B cell (primary cell): ENCODE measurements at regions not wholly inside any gene's neighbourhood (a gene's known extent, or its start where the extent isn't known, plus 50 kb on each side); places are given as distances from the start of the nearest gene placed in this dataset.

Experiments used
- ATAC-seq: fragments of 200-7000 bp; cut with Tn5 transposase; one replicate; pipeline ENCODE4 v1.10.0; 2021; ENCODE audit warnings: low read depth, mild to moderate bottlenecking, moderate number of reproducible peaks, moderate library complexity
- CTCF ChIA-PET: fragments of 350-600 bp; sonication (Branson Sonifier 250); formaldehyde crosslinking; loops from one replicate; lab custom pipeline; 2021; ENCODE audit warnings: antibody characterized with exemption, inconsistent platforms; lab: Charles Lee
- POLR2A ChIA-PET: fragments of 350-600 bp; sonication (Branson Sonifier 250); formaldehyde crosslinking; loops from one replicate; lab custom pipeline; 2021; ENCODE audit warnings: antibody characterized with exemption; lab: Charles Lee
- DNase-seq: peaks from one replicate; pipeline ENCODE4 v3.0.0; 2013
- H2AFZ ChIP-seq: 2 replicates; pipeline ENCODE4 v1.6.1; 2012; ENCODE audit warnings: mild to moderate bottlenecking, low read depth, low read length; ENCODE audit not compliant: insufficient read depth, poor library complexity, severe bottlenecking
- H3K27ac ChIP-seq, 2 donors: 1 replicate in 1 of 2; 2 replicates in 1 of 2; pipeline ENCODE4 v1.5.1; 2012 to 2013; ENCODE audit warnings: low read length in 2 of 2, mild to moderate bottlenecking in 2 of 2, moderate library complexity in 1 of 2
- H3K27me3 ChIP-seq, 4 experiments: fragments of 200-600 bp in 1 of 4; sonication (generic) in 1 of 4; replicated peaks in 1 of 4; 1 replicate in 2 of 4; 2 replicates in 2 of 4; pipeline versions ENCODE4 v1.6.1 to v1.7.0; 2013 to 2016; ENCODE audit warnings: low read length in 3 of 4, mild to moderate bottlenecking in 2 of 4, mixed read lengths in 1 of 4, moderate library complexity in 1 of 4; ENCODE audit not compliant: insufficient read depth in 4 of 4, control insufficient read depth in 3 of 4; ENCODE audit errors: control extremely low read depth in 1 of 4
- H3K36me3 ChIP-seq, 2 experiments: replicated peaks in 1 of 2; 1 replicate in 1 of 2; 2 replicates in 1 of 2; pipeline versions ENCODE4 v1.6.1 to v1.7.1; 2013; ENCODE audit warnings: low read length in 1 of 2; ENCODE audit not compliant: insufficient read depth in 2 of 2, control insufficient read depth in 1 of 2; ENCODE audit errors: control extremely low read depth in 1 of 2, extremely low read depth in 1 of 2
- H3K4me1 ChIP-seq, 2 donors: fragments of 200-600 bp in 1 of 2; sonication (generic) in 1 of 2; 1 replicate in 1 of 2; 2 replicates in 1 of 2; pipeline versions ENCODE4 v1.5.1 to v1.6.1; 2013 to 2017; ENCODE audit warnings: low read length in 2 of 2; ENCODE audit not compliant: control insufficient read depth in 2 of 2, insufficient read depth in 2 of 2
- H3K4me2 ChIP-seq: replicated peaks from 2 replicates; pipeline ENCODE3; 2012; ENCODE audit warnings: mild to moderate bottlenecking, low read depth, low read length; ENCODE audit not compliant: poor library complexity, severe bottlenecking
- H3K4me3 ChIP-seq, 5 experiments: fragments of 200-600 bp in 1 of 5; sonication (generic) in 1 of 5; 1 replicate in 3 of 5; 2 replicates in 2 of 5; pipeline versions ENCODE4 v1.5.1 to v1.7.0; 2011 to 2016; ENCODE audit warnings: low read length in 4 of 5, mild to moderate bottlenecking in 4 of 5, low read depth in 2 of 5, control low read depth in 1 of 5, moderate library complexity in 1 of 5; ENCODE audit not compliant: insufficient read depth in 1 of 5; ENCODE audit errors: control extremely low read depth in 1 of 5, extremely low read depth in 1 of 5
- H3K79me2 ChIP-seq: fragments of 200-600 bp; sonication (generic); one replicate; pipeline ENCODE4 v1.6.0; 2016; ENCODE audit warnings: low read length; ENCODE audit not compliant: control insufficient read depth, insufficient read depth
- H3K9ac ChIP-seq: fragments of 200-600 bp; sonication (generic); 2 replicates; pipeline ENCODE4 v1.6.1; 2017; ENCODE audit warnings: mild to moderate bottlenecking, low read length, moderate library complexity
- H3K9me3 ChIP-seq, 3 donors: one replicate each; pipeline versions ENCODE4 v1.6.1 to v1.7.1; 2013; ENCODE audit warnings: low read length in 2 of 3; ENCODE audit not compliant: control insufficient read depth in 2 of 3, insufficient read depth in 1 of 3; ENCODE audit errors: control extremely low read depth in 1 of 3
- H4K20me1 ChIP-seq: 2 replicates; pipeline ENCODE4 v1.6.0; 2012; ENCODE audit warnings: mild to moderate bottlenecking, low read length; ENCODE audit not compliant: insufficient read depth, control insufficient read depth, poor library complexity, severe bottlenecking
- H3K27ac Mint-ChIP-seq: one replicate; pipeline ENCODE4 v1.8.0; 2021; ENCODE audit warnings: mixed read lengths
- H3K27me3 Mint-ChIP-seq: one replicate; pipeline ENCODE4 v1.8.0; 2021; ENCODE audit warnings: mixed read lengths
- H3K4me1 Mint-ChIP-seq: one replicate; pipeline ENCODE4 v1.8.0; 2021; ENCODE audit warnings: mixed read lengths
- H3K4me3 Mint-ChIP-seq: one replicate; pipeline ENCODE4 v1.8.0; 2021; ENCODE audit warnings: mixed read lengths
- H3K9me3 Mint-ChIP-seq: one replicate; pipeline ENCODE4 v1.8.0; 2022; ENCODE audit warnings: mixed read lengths; ENCODE audit not compliant: insufficient read depth
- CTCF ChIP-seq: fragments of 200-600 bp; IDR thresholded peaks from one replicate; pipeline ENCODE4 v1.8.0; 2022; ENCODE audit warnings: antibody characterized with exemption, mild to moderate bottlenecking
- EZH2 ChIP-seq: IDR thresholded peaks from 2 replicates; pipeline ENCODE4 v1.6.1; 2012; ENCODE audit warnings: borderline replicate concordance, low read depth, mild to moderate bottlenecking, moderate library complexity, low read length; ENCODE audit not compliant: insufficient read depth, poor library complexity, severe bottlenecking
- WGBS: methylation state at CpG from one replicate; pipeline ENCODE4 v1.1.5; 2013; ENCODE audit warnings: missing lambda C conversion rate; ENCODE audit not compliant: insufficient coverage; 5-methylcytosine and 5-hydroxymethylcytosine counted together
- intact Hi-C: fragments of 100-400 bp; cut with micrococcal nuclease; formaldehyde crosslinking; loops from one replicate; pipeline ENCODE4 v1.10.0; 2022

DNA sequence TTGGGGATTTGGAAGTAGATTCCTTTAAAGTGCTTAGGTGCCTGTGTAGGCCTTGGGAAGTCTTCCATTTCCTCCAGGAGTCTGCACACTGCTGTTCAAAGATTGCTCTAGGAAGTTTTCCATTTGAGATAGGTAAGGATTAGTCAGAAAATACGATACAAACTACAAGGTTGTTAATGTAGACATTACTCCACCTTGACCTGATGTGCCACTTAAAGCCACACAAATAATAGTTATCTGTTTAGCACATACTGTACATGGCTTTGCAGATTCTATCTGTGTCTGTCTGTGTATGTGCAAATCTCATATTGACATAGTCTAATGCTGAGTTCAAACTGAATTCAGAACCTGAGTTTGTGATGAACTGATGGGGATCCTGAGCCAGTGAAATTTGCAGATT, 118.4 kb downstream of the RHOU start:
- Histone ChIP-seq H3K9ac (no peak overlapping the region), H3K4me3 (no peak overlapping the region), H4K20me1 (no peaks in the 10 kb centered on the region), H3K27me3 (no peaks in the 10 kb centered on the region), H3K4me2 (no peak overlapping the region), H3K27ac (no peak overlapping the region), H3K4me1 (peaks cover 5 to 15% of the 10 kb centered on the region in 2 donors), H3K36me3 (no peaks in the 10 kb centered on the region), H3K9me3 (peaks cover 0 to 4% (median 0%) of the 10 kb centered on the region in 3 donors), H3K79me2 (no peaks in the 10 kb centered on the region), H2AFZ (no peak overlapping the region)
- CTCF ChIA-PET = no interaction called here
- peaks cover 4% of the 10 kb centered on the region for H3K27me3 Mint-ChIP-seq
- TF ChIP-seq EZH2 = no peak
- TF ChIP-seq CTCF = no peak
- no CpG with 5 or more reads among the region's 1 CpG for WGBS
- H3K27ac Mint-ChIP-seq = no peak overlapping the region
- H3K4me1 Mint-ChIP-seq = peaks cover 21% of the 10 kb centered on the region
- ATAC-seq (no peak), DNase-seq (no peak)
- intact Hi-C loops = no loop called here
- no peak overlapping the region for H3K4me3 Mint-ChIP-seq
- POLR2A ChIA-PET = no interaction called here
- peaks cover 4% of the 10 kb centered on the region for H3K9me3 Mint-ChIP-seq

- Mint-ChIP-seq H3K9me3 (peaks cover 4% of the 10 kb centered on the region), H3K27ac (no peak overlapping the region), H3K27me3 (peaks cover 15% of the 10 kb centered on the region), H3K4me3 (no peak overlapping the region), H3K4me1 (peaks cover 13% of the 10 kb centered on the region)
- no peak for TF ChIP-seq EZH2
- no peak for TF ChIP-seq CTCF
- no peaks in the 10 kb centered on the region for H3K79me2 ChIP-seq
- no peaks in the 10 kb centered on the region for H3K27me3 ChIP-seq
- DNase-seq (no peak), ATAC-seq (no peak)
- H3K36me3 ChIP-seq = no peaks in the 10 kb centered on the region
- CTCF ChIA-PET = no interaction called here
- no CpG with 5 or more reads among the region's 3 CpGs for WGBS
- no peak overlapping the region for H3K4me3 ChIP-seq
- no peak overlapping the region for H3K4me2 ChIP-seq
- no peak overlapping the region for H2AFZ ChIP-seq
- intact Hi-C loops = no loop called here
- peaks cover 5 to 10% of the 10 kb centered on the region in 2 donors for H3K4me1 ChIP-seq
- POLR2A ChIA-PET = no interaction called here
- no peaks in the 10 kb centered on the region for H4K20me1 ChIP-seq
- H3K27ac ChIP-seq = no peak overlapping the region
- no peak overlapping the region for H3K9ac ChIP-seq
- peaks cover 0 to 4% (median 0%) of the 10 kb centered on the region in 3 donors for H3K9me3 ChIP-seq
These were observed 119.6 kb downstream of the RHOU start for GRCh38 chr1:228854907-228855306.
